ENCODE measurements at regions not wholly inside any gene's neighbourhood (a gene's known extent, or its start where the extent isn't known, plus 50 kb on each side); places are given as distances from the start of the nearest gene placed in this dataset.

GRCh38 chr2:16137080-16137755, 196.9 kb downstream of the MYCN start:
- no peaks in the 10 kb centered on the region for H3K4me1 Mint-ChIP-seq
- Histone ChIP-seq H3K27ac (ENCODE audit: low read depth, low read length) (no peak overlapping the region), H3K4me3 (ENCODE audit: low read length) (no peak overlapping the region), H3K36me3 (ENCODE audit: control insufficient read depth in 2 of 3, insufficient read depth in 3 of 3, low read length in 3 of 3) (no peaks in the 10 kb centered on the region), H3K27me3 (ENCODE audit: control insufficient read depth in 2 of 2, insufficient read depth in 2 of 2, low read length in 2 of 2) (no peaks in the 10 kb centered on the region), H3K4me1 (ENCODE audit: control insufficient read depth in 2 of 2, insufficient read depth in 2 of 2, low read length in 2 of 2) (no peaks in the 10 kb centered on the region), H3K9me3 (ENCODE audit: control insufficient read depth in 2 of 3, low read length in 3 of 3) (no peaks in the 10 kb centered on the region)
- H3K4me3 Mint-ChIP-seq = no peak overlapping the region
- ATAC-seq = no peak
- POLR2A ChIA-PET = no interaction called here
- intact Hi-C loops (cut with micrococcal nuclease) = no loop called here
- peaks cover 0 to 5% (median 0%) of the 10 kb centered on the region in 11 donors for H3K9me3 Mint-ChIP-seq
- H3K27me3 Mint-ChIP-seq = peaks cover 0 to 6% (median 0%) of the 10 kb centered on the region in 5 donors
- no peaks in the 10 kb centered on the region for H3K36me3 Mint-ChIP-seq
- no peak for DNase-seq
- CTCF ChIA-PET = no interaction called here
- H3K27ac Mint-ChIP-seq = no peak overlapping the region

- Mint-ChIP-seq H3K4me1 (no peaks in the 10 kb centered on the region), H3K36me3 (no peaks in the 10 kb centered on the region), H3K9me3 (peaks cover 0 to 5% (median 0%) of the 10 kb centered on the region in 11 donors), H3K27me3 (peaks cover 0 to 6% (median 0%) of the 10 kb centered on the region in 5 donors), H3K27ac (no peak overlapping the region), H3K4me3 (no peak overlapping the region)
- H3K36me3 ChIP-seq (ENCODE audit: control insufficient read depth in 2 of 3, insufficient read depth in 3 of 3, low read length in 3 of 3) = no peaks in the 10 kb centered on the region
- no peak overlapping the region for H3K4me3 ChIP-seq (ENCODE audit: low read length)
- ATAC-seq = no peak
- intact Hi-C loops (cut with micrococcal nuclease) = no loop called here
- no peaks in the 10 kb centered on the region for H3K9me3 ChIP-seq (ENCODE audit: control insufficient read depth in 2 of 3, low read length in 3 of 3)
- ChIA-PET POLR2A (no interaction called here), CTCF (no interaction called here)
- DNase-seq = no peak
- no peaks in the 10 kb centered on the region for H3K27me3 ChIP-seq (ENCODE audit: control insufficient read depth in 2 of 2, insufficient read depth in 2 of 2, low read length in 2 of 2)
- H3K4me1 ChIP-seq (ENCODE audit: control insufficient read depth in 2 of 2, insufficient read depth in 2 of 2, low read length in 2 of 2) = no peaks in the 10 kb centered on the region
- no peak overlapping the region for H3K27ac ChIP-seq (ENCODE audit: low read depth, low read length)
Measured at GRCh38 chr2:16136461-16137035, 196.2 kb downstream of the MYCN start.

GRCh38 chr2:16135913-16136310, 195.6 kb downstream of the MYCN start:
- no peak overlapping the region for H3K4me3 ChIP-seq (ENCODE audit: low read length)
- intact Hi-C loops (cut with micrococcal nuclease) = no loop called here
- no peak overlapping the region for H3K4me3 Mint-ChIP-seq
- no peaks in the 10 kb centered on the region for H3K36me3 ChIP-seq (ENCODE audit: control insufficient read depth in 2 of 3, insufficient read depth in 3 of 3, low read length in 3 of 3)
- no peak overlapping the region for H3K27ac Mint-ChIP-seq
- POLR2A ChIA-PET = no interaction called here
- no peaks in the 10 kb centered on the region for H3K4me1 ChIP-seq (ENCODE audit: control insufficient read depth in 2 of 2, insufficient read depth in 2 of 2, low read length in 2 of 2)
- DNase-seq (no peak), ATAC-seq (no peak)
- peaks cover 0 to under 1% (median 0%) of the 10 kb centered on the region in 5 donors for H3K27me3 Mint-ChIP-seq
- H3K36me3 Mint-ChIP-seq = no peaks in the 10 kb centered on the region
- no peaks in the 10 kb centered on the region for H3K4me1 Mint-ChIP-seq
- H3K9me3 Mint-ChIP-seq = peaks cover 0 to 5% (median 0%) of the 10 kb centered on the region in 11 donors
- CTCF ChIA-PET = no interaction called here
- H3K9me3 ChIP-seq (ENCODE audit: control insufficient read depth in 2 of 3, low read length in 3 of 3) = no peaks in the 10 kb centered on the region
- no peaks in the 10 kb centered on the region for H3K27me3 ChIP-seq (ENCODE audit: control insufficient read depth in 2 of 2, insufficient read depth in 2 of 2, low read length in 2 of 2)
- no peak overlapping the region for H3K27ac ChIP-seq (ENCODE audit: low read depth, low read length)

GRCh38 chr2:16135196-16135912, 195.0 kb downstream of the MYCN start:
- H3K27ac ChIP-seq (ENCODE audit: low read depth, low read length) = no peak overlapping the region
- Mint-ChIP-seq H3K27me3 (no peaks in the 10 kb centered on the region), H3K4me3 (no peak overlapping the region), H3K4me1 (no peaks in the 10 kb centered on the region), H3K9me3 (peaks cover 0 to 5% (median 0%) of the 10 kb centered on the region in 11 donors), H3K27ac (no peak overlapping the region), H3K36me3 (no peaks in the 10 kb centered on the region)
- CTCF ChIA-PET = no interaction called here
- H3K27me3 ChIP-seq (ENCODE audit: control insufficient read depth in 2 of 2, insufficient read depth in 2 of 2, low read length in 2 of 2) = no peaks in the 10 kb centered on the region
- intact Hi-C loops (cut with micrococcal nuclease) = no loop called here
- H3K4me3 ChIP-seq (ENCODE audit: low read length) = no peak overlapping the region
- DNase-seq = no peak
- ATAC-seq = no peak
- POLR2A ChIA-PET = no interaction called here
- H3K9me3 ChIP-seq (ENCODE audit: control insufficient read depth in 2 of 3, low read length in 3 of 3) = no peaks in the 10 kb centered on the region
- H3K36me3 ChIP-seq (ENCODE audit: control insufficient read depth in 2 of 3, insufficient read depth in 3 of 3, low read length in 3 of 3) = no peaks in the 10 kb centered on the region
- no peaks in the 10 kb centered on the region for H3K4me1 ChIP-seq (ENCODE audit: control insufficient read depth in 2 of 2, insufficient read depth in 2 of 2, low read length in 2 of 2)

- ATAC-seq = no peak
- intact Hi-C loops (cut with micrococcal nuclease) = no loop called here
Measured at GRCh38 chr2:16134436-16135165, 194.3 kb downstream of the MYCN start.

GRCh38 chr2:16130906-16131400, 190.6 kb downstream of the MYCN start:
- Mint-ChIP-seq H3K27me3 (peaks cover 0 to 16% (median 0%) of the 10 kb centered on the region in 5 donors), H3K4me3 (no peak overlapping the region), H3K4me1 (no peaks in the 10 kb centered on the region), H3K36me3 (no peaks in the 10 kb centered on the region), H3K9me3 (peaks cover 0 to 4% (median 0%) of the 10 kb centered on the region in 11 donors), H3K27ac (no peak overlapping the region)
- Histone ChIP-seq H3K9me3 (ENCODE audit: control insufficient read depth in 2 of 3, low read length in 3 of 3) (no peaks in the 10 kb centered on the region), H3K36me3 (ENCODE audit: control insufficient read depth in 2 of 3, insufficient read depth in 3 of 3, low read length in 3 of 3) (no peaks in the 10 kb centered on the region), H3K27me3 (ENCODE audit: control insufficient read depth in 2 of 2, insufficient read depth in 2 of 2, low read length in 2 of 2) (no peaks in the 10 kb centered on the region), H3K4me1 (ENCODE audit: control insufficient read depth in 2 of 2, insufficient read depth in 2 of 2, low read length in 2 of 2) (no peaks in the 10 kb centered on the region), H3K4me3 (ENCODE audit: low read length) (no peak overlapping the region), H3K27ac (ENCODE audit: low read depth, low read length) (no peak overlapping the region)
- ATAC-seq = no peak
- intact Hi-C loops (cut with micrococcal nuclease) = no loop called here
- no peak for DNase-seq
- CTCF ChIA-PET = no interaction called here
- POLR2A ChIA-PET = no interaction called here

More at GRCh38 chr2:16134436-16135165, 194.3 kb downstream of the MYCN start:
- no peak overlapping the region for H3K4me3 Mint-ChIP-seq
- ChIA-PET POLR2A (no interaction called here), CTCF (no interaction called here)
- Histone ChIP-seq H3K4me3 (ENCODE audit: low read length) (no peak overlapping the region), H3K27ac (ENCODE audit: low read depth, low read length) (no peak overlapping the region), H3K4me1 (ENCODE audit: control insufficient read depth in 2 of 2, insufficient read depth in 2 of 2, low read length in 2 of 2) (no peaks in the 10 kb centered on the region), H3K36me3 (ENCODE audit: control insufficient read depth in 2 of 3, insufficient read depth in 3 of 3, low read length in 3 of 3) (no peaks in the 10 kb centered on the region), H3K9me3 (ENCODE audit: control insufficient read depth in 2 of 3, low read length in 3 of 3) (no peaks in the 10 kb centered on the region), H3K27me3 (ENCODE audit: control insufficient read depth in 2 of 2, insufficient read depth in 2 of 2, low read length in 2 of 2) (no peaks in the 10 kb centered on the region)
- H3K36me3 Mint-ChIP-seq = no peaks in the 10 kb centered on the region
- H3K4me1 Mint-ChIP-seq = no peaks in the 10 kb centered on the region
- peaks cover 0 to 5% (median 0%) of the 10 kb centered on the region in 11 donors for H3K9me3 Mint-ChIP-seq
- no peak overlapping the region for H3K27ac Mint-ChIP-seq
- peaks cover 0 to under 1% (median 0%) of the 10 kb centered on the region in 5 donors for H3K27me3 Mint-ChIP-seq
- DNase-seq = no peak

Measured in naive thymus-derived CD4-positive, alpha-beta T cell (primary cell).